ENCODE measurements at regions not wholly inside any gene's neighbourhood (a gene's known extent, or its start where the extent isn't known, plus 50 kb on each side); places are given as distances from the start of the nearest gene placed in this dataset.

GRCh38 chr13:74560325-74560724, 426.1 kb upstream of the KLF12 start:
- TF ChIP-seq, protein P1, sequence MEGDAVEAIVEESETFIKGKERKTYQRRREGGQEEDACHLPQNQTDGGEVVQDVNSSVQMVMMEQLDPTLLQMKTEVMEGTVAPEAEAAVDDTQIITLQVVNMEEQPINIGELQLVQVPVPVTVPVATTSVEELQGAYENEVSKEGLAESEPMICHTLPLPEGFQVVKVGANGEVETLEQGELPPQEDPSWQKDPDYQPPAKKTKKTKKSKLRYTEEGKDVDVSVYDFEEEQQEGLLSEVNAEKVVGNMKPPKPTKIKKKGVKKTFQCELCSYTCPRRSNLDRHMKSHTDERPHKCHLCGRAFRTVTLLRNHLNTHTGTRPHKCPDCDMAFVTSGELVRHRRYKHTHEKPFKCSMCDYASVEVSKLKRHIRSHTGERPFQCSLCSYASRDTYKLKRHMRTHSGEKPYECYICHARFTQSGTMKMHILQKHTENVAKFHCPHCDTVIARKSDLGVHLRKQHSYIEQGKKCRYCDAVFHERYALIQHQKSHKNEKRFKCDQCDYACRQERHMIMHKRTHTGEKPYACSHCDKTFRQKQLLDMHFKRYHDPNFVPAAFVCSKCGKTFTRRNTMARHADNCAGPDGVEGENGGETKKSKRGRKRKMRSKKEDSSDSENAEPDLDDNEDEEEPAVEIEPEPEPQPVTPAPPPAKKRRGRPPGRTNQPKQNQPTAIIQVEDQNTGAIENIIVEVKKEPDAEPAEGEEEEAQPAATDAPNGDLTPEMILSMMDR (IDR thresholded peaks at IDR 0.05) = no peak
- TF ChIP-seq POLR2AphosphoS5 (IDR thresholded peaks at IDR 0.05) = no peak
- no peak for TF ChIP-seq POLR2A (IDR thresholded peaks at IDR 0.05; ENCODE audit: low read depth)
